Spleen (tissue), 7 donors: ENCODE measurements at regions not wholly inside any gene's neighbourhood (a gene's known extent, or its start where the extent isn't known, plus 50 kb on each side); places are given as distances from the start of the nearest gene placed in this dataset.

Experiments used
- POLR2A ChIP-seq, 3 donors: fragments of 450-650 bp; IDR thresholded peaks; one replicate each; pipeline ENCODE4 v1.5.1; 2017; ENCODE audit warnings: antibody characterized with exemption in 3 of 3, mild to moderate bottlenecking in 1 of 3
- TF ChIP-seq, protein P1 (sequence below), 11 experiments: fragments of 200-600 bp in 7 of 11; fragments of 450-650 bp in 4 of 11; sonication (generic) in 4 of 11; IDR thresholded peaks in 8 of 11; conservative IDR thresholded peaks in 3 of 11; 1 replicate in 7 of 11; 2 replicates in 4 of 11; pipeline versions ENCODE4 v1.4.0 to v1.8.0; 2016 to 2021; ENCODE audit warnings: antibody characterized with exemption in 11 of 11, inconsistent platforms in 4 of 11, mild to moderate bottlenecking in 1 of 11
- donor health status: DM: no; HTN: no; CAD: no; lungs with moderate emphysema.
- donor health status: DM: no; HTN: no; CAD: no.
- donor health status: DM: no; HTN: no; CAD: no.

DNA sequence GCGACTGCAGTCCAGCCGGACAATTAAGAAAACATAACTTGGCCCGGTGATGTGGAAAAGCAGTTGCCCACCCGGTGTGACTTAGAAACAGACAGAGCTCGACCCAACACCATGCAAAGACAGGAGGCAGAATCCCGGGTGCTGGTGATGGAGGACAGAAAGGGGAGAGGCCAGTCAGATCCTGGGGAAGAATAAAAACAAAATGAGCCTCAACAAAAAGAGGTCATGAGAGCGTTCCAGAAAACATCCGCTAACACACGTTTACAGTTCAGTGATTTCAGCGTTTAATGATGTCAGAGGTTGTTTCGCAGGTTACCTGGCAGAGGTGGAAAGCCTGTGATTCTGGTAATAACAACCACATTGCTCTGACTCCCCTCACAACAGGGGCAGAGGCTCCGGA is 111.9 kb downstream of the OSR1 start:
- TF ChIP-seq POLR2A (IDR thresholded peaks at IDR 0.05), result no peak
- TF ChIP-seq, protein P1, sequence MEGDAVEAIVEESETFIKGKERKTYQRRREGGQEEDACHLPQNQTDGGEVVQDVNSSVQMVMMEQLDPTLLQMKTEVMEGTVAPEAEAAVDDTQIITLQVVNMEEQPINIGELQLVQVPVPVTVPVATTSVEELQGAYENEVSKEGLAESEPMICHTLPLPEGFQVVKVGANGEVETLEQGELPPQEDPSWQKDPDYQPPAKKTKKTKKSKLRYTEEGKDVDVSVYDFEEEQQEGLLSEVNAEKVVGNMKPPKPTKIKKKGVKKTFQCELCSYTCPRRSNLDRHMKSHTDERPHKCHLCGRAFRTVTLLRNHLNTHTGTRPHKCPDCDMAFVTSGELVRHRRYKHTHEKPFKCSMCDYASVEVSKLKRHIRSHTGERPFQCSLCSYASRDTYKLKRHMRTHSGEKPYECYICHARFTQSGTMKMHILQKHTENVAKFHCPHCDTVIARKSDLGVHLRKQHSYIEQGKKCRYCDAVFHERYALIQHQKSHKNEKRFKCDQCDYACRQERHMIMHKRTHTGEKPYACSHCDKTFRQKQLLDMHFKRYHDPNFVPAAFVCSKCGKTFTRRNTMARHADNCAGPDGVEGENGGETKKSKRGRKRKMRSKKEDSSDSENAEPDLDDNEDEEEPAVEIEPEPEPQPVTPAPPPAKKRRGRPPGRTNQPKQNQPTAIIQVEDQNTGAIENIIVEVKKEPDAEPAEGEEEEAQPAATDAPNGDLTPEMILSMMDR (IDR thresholded peaks at IDR 0.05 in 8 of 11, conservative IDR thresholded peaks at IDR 0.05 in 3 of 11), result no peak
